Chondrocyte (in vitro differentiated cells): ENCODE measurements at regions not wholly inside any gene's neighbourhood (a gene's known extent, or its start where the extent isn't known, plus 50 kb on each side); places are given as distances from the start of the nearest gene placed in this dataset.

Experiments
- DNase-seq: peaks from one replicate; pipeline ENCODE4 v3.0.0; 2021; ENCODE audit warnings: mixed read lengths, low spot score
- H3K27ac Mint-ChIP-seq: one replicate; pipeline ENCODE4 v1.8.0; 2021; ENCODE audit warnings: mild to moderate bottlenecking, moderate library complexity, mixed read lengths; ENCODE audit not compliant: unreplicated experiment
- H3K27me3 Mint-ChIP-seq: 2 replicates; pipeline ENCODE4 v1.8.0; 2021; ENCODE audit warnings: low read depth, mixed read lengths
- H3K36me3 Mint-ChIP-seq: 2 replicates; pipeline ENCODE4 v1.8.0; 2021; ENCODE audit warnings: low read depth, mixed read lengths
- H3K4me1 Mint-ChIP-seq: 2 replicates; pipeline ENCODE4 v1.8.0; 2021; ENCODE audit warnings: low read depth, mild to moderate bottlenecking, mixed read lengths
- H3K4me3 Mint-ChIP-seq: one replicate; pipeline ENCODE4 v1.8.0; 2021; ENCODE audit warnings: mild to moderate bottlenecking, moderate library complexity, mixed read lengths; ENCODE audit not compliant: unreplicated experiment
- H3K9me3 Mint-ChIP-seq: 2 replicates; pipeline ENCODE4 v1.8.0; 2021; ENCODE audit warnings: low read depth, mixed read lengths
- CTCF ChIP-seq: fragments of 200-600 bp; sonication (generic); IDR thresholded peaks from 2 replicates; pipeline ENCODE4 v1.5.0; 2021; ENCODE audit warnings: antibody characterized with exemption, mild to moderate bottlenecking, moderate library complexity

- H3K4me3 Mint-ChIP-seq = no peak overlapping the region
- H3K27me3 Mint-ChIP-seq = no peaks in the 10 kb centered on the region
- peaks cover 11% of the 10 kb centered on the region for H3K9me3 Mint-ChIP-seq
- H3K4me1 Mint-ChIP-seq = peaks cover 37% of the 10 kb centered on the region
- H3K27ac Mint-ChIP-seq = no peak overlapping the region
- peaks cover 5% of the 10 kb centered on the region for H3K36me3 Mint-ChIP-seq
- DNase-seq = no peak
- TF ChIP-seq CTCF = no peak
Measured at GRCh38 chr5:124839371-124839998, 93.0 kb upstream of the ZNF608 start.

GRCh38 chr5:124841829-124842712 lies 95.6 kb upstream of the ZNF608 start:
- Mint-ChIP-seq H3K27me3 (no peaks in the 10 kb centered on the region), H3K9me3 (no peaks in the 10 kb centered on the region), H3K4me3 (peak overlapping the region; percentile 20), H3K36me3 (no peaks in the 10 kb centered on the region), H3K4me1 (peaks cover 38% of the 10 kb centered on the region), H3K27ac (peak overlapping the region; percentile 74)
- no peak for DNase-seq
- no peak for TF ChIP-seq CTCF

- Mint-ChIP-seq H3K36me3 (no peaks in the 10 kb centered on the region), H3K4me1 (peaks cover 38% of the 10 kb centered on the region), H3K27me3 (no peaks in the 10 kb centered on the region), H3K4me3 (no peak overlapping the region), H3K9me3 (no peaks in the 10 kb centered on the region), H3K27ac (peak overlapping the region; percentile 74)
- TF ChIP-seq CTCF = no peak
- no peak for DNase-seq
Measured at GRCh38 chr5:124842725-124843595, 96.5 kb upstream of the ZNF608 start.

GRCh38 chr5:124843596-124843899 lies 97.1 kb upstream of the ZNF608 start:
- no peak for TF ChIP-seq CTCF
- DNase-seq = no peak
- no peaks in the 10 kb centered on the region for H3K9me3 Mint-ChIP-seq
- H3K4me3 Mint-ChIP-seq = no peak overlapping the region
- H3K27me3 Mint-ChIP-seq = no peaks in the 10 kb centered on the region
- peak overlapping the region; percentile 34 for H3K27ac Mint-ChIP-seq
- H3K36me3 Mint-ChIP-seq = no peaks in the 10 kb centered on the region
- H3K4me1 Mint-ChIP-seq = peaks cover 38% of the 10 kb centered on the region

- Mint-ChIP-seq H3K4me1 (peaks cover 40% of the 10 kb centered on the region), H3K9me3 (no peaks in the 10 kb centered on the region), H3K27ac (peak overlapping the region; percentile 17), H3K27me3 (no peaks in the 10 kb centered on the region), H3K4me3 (no peak overlapping the region), H3K36me3 (no peaks in the 10 kb centered on the region)
- TF ChIP-seq CTCF = no peak
- DNase-seq = no peak
Measured at GRCh38 chr5:124844371-124844920, 98.0 kb upstream of the ZNF608 start.
